GM19023 (cell line): ENCODE measurements at regions not wholly inside any gene's neighbourhood (a gene's known extent, or its start where the extent isn't known, plus 50 kb on each side); places are given as distances from the start of the nearest gene placed in this dataset.

ENCODE experiments used
- ATAC-seq: cut with Tn5 transposase; IDR thresholded peaks from one replicate; pipeline ENCODE4 v1.9.1; 2021; ENCODE audit warnings: mild to moderate bottlenecking, moderate library complexity; ENCODE audit not compliant: unreplicated experiment

- no peak for ATAC-seq
These were observed 424.4 kb upstream of the TBX3 start for GRCh38 chr12:115108129-115109100.

- no peak for ATAC-seq
These were observed 420.2 kb upstream of the TBX3 start for GRCh38 chr12:115103884-115104883.

GRCh38 chr12:115102450-115102849 lies 418.5 kb upstream of the TBX3 start:
- ATAC-seq = no peak

GRCh38 chr12:115101520-115101919 lies 417.5 kb upstream of the TBX3 start:
- ATAC-seq = no peak

- no peak for ATAC-seq
These were observed 413.4 kb upstream of the TBX3 start for GRCh38 chr12:115097416-115097815.

- no peak for ATAC-seq
These were observed 412.8 kb upstream of the TBX3 start for GRCh38 chr12:115096588-115097397.

GRCh38 chr12:115095073-115095748 lies 411.2 kb upstream of the TBX3 start:
- no peak for ATAC-seq

- ATAC-seq = no peak
These were observed 410.3 kb upstream of the TBX3 start for GRCh38 chr12:115094163-115094816.

GRCh38 chr12:115093261-115093660 lies 409.3 kb upstream of the TBX3 start:
- ATAC-seq = no peak

GRCh38 chr12:115090783-115091182 lies 406.8 kb upstream of the TBX3 start:
- no peak for ATAC-seq

- no peak for ATAC-seq
These were observed 405.2 kb upstream of the TBX3 start for GRCh38 chr12:115088995-115089841.

GRCh38 chr12:115088328-115088994 lies 404.5 kb upstream of the TBX3 start:
- no peak for ATAC-seq

GRCh38 chr12:115085594-115085993 lies 401.6 kb upstream of the TBX3 start:
- ATAC-seq = no peak

GRCh38 chr12:115079760-115080159 lies 395.8 kb upstream of the TBX3 start:
- ATAC-seq = no peak

- no peak for ATAC-seq
These were observed 395.0 kb upstream of the TBX3 start for GRCh38 chr12:115078990-115079389.

GRCh38 chr12:115078334-115078733 lies 394.4 kb upstream of the TBX3 start:
- no peak for ATAC-seq

GRCh38 chr12:115075552-115076170 lies 391.7 kb upstream of the TBX3 start:
- ATAC-seq = no peak

GRCh38 chr12:115074617-115075016 lies 390.6 kb upstream of the TBX3 start:
- no peak for ATAC-seq
